ENCODE measurements at regions not wholly inside any gene's neighbourhood (a gene's known extent, or its start where the extent isn't known, plus 50 kb on each side); places are given as distances from the start of the nearest gene placed in this dataset.

DNA sequence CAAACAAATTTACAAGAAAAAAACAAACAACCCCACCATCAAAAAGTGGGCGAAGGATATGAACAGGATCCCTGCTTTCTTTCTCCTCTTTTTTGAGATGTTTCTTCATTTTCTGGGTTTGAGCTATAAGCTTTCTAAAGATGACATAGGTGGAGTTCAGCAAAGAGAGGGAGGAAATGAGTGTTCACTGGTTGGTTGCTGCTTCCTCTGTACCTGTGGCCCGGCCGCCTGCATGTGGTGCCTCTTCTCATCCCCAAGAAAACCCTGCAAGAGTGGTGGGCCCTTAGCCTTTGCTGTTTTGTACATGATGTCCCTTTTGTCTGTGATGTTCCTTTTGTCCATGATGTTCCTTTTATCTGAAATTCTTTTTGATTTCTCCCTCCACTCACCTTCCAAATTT, 178.4 kb upstream of the SERP2 start:
- ChIA-PET CTCF (interaction anchor here (1.3 kb wide), 1 partner anchor 240 kb away, joined by 3 read pairs; no protein-coding TSS in a partner anchor), POLR2A (no interaction called here)
- no peak overlapping the region for H3K4me3 ChIP-seq (ENCODE audit: low read depth, low read length)
- TF ChIP-seq, protein P1, sequence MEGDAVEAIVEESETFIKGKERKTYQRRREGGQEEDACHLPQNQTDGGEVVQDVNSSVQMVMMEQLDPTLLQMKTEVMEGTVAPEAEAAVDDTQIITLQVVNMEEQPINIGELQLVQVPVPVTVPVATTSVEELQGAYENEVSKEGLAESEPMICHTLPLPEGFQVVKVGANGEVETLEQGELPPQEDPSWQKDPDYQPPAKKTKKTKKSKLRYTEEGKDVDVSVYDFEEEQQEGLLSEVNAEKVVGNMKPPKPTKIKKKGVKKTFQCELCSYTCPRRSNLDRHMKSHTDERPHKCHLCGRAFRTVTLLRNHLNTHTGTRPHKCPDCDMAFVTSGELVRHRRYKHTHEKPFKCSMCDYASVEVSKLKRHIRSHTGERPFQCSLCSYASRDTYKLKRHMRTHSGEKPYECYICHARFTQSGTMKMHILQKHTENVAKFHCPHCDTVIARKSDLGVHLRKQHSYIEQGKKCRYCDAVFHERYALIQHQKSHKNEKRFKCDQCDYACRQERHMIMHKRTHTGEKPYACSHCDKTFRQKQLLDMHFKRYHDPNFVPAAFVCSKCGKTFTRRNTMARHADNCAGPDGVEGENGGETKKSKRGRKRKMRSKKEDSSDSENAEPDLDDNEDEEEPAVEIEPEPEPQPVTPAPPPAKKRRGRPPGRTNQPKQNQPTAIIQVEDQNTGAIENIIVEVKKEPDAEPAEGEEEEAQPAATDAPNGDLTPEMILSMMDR (IDR thresholded peaks at IDR 0.05; ENCODE audit: insufficient read depth, low read length, missing control alignments) = no peak
- no peak for DNase-seq (ENCODE audit: low read depth, low spot score)

GRCh38 chr13:44196196-44196751, 177.3 kb upstream of the SERP2 start:
- CTCF ChIA-PET = interaction anchor here (1.3 kb wide), 1 partner anchor 239 kb away, joined by 3 read pairs; no protein-coding TSS in a partner anchor
- POLR2A ChIA-PET = no interaction called here
- TF ChIP-seq, protein P1 (IDR thresholded peaks at IDR 0.05; ENCODE audit: insufficient read depth, low read length, missing control alignments) = no peak
- DNase-seq (ENCODE audit: low read depth, low spot score) = no peak
- H3K4me3 ChIP-seq (ENCODE audit: low read depth, low read length) = no peak overlapping the region

- H3K4me3 ChIP-seq (ENCODE audit: low read depth, low read length) = no peak overlapping the region
- TF ChIP-seq, protein P1 (IDR thresholded peaks at IDR 0.05; ENCODE audit: insufficient read depth, low read length, missing control alignments) = no peak
- DNase-seq (ENCODE audit: low read depth, low spot score) = no peak
- ChIA-PET CTCF (interaction anchor here (1.0 to 1.1 kb wide), 2 partner anchors 11 to 239 kb away, joined by 3 read pairs; no protein-coding TSS in a partner anchor), POLR2A (no interaction called here)
Observed at GRCh38 chr13:44197791-44198770, 175.5 kb upstream of the SERP2 start.

DNA sequence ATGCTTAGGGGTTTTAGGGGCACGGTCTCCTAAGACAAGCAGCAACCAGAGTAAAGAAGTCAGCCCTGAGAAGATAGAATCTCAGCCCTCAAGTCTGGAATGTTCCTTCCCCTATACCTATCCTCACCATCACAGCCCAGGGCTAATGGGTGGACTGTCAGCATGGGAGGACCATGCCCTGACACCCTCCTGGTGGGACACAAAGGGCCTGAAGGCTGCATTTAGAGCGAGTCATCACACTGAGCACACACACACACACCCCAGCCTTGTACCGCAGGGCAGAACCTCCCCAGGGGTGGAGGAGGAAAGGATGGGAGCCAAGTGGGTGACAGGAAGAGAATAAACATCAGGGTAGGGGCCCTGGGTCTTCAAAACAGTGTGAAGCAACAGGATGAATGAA, 174.8 kb upstream of the SERP2 start:
- no peak for DNase-seq (ENCODE audit: low read depth, low spot score)
- TF ChIP-seq, protein P1 (IDR thresholded peaks at IDR 0.05; ENCODE audit: insufficient read depth, low read length, missing control alignments) = no peak
- H3K4me3 ChIP-seq (ENCODE audit: low read depth, low read length) = no peak overlapping the region
- POLR2A ChIA-PET = no interaction called here
- CTCF ChIA-PET = interaction anchor here (1.0 kb wide), 1 partner anchor 11 kb away, joined by 3 read pairs; no protein-coding TSS in a partner anchor

GRCh38 chr13:44199627-44200207, 173.9 kb upstream of the SERP2 start:
- no peak for DNase-seq (ENCODE audit: low read depth, low spot score)
- ChIA-PET POLR2A (no interaction called here), CTCF (interaction anchor here (1.3 to 3.3 kb wide), 3 partner anchors 8 to 10 kb away, joined by 3 to 17 read pairs (median 5); no protein-coding TSS in a partner anchor)
- TF ChIP-seq, protein P1 (IDR thresholded peaks at IDR 0.05; ENCODE audit: insufficient read depth, low read length, missing control alignments) = no peak
- no peak overlapping the region for H3K4me3 ChIP-seq (ENCODE audit: low read depth, low read length)

Data from AG04449 (cell line).